ENCODE measurements at regions not wholly inside any gene's neighbourhood (a gene's known extent, or its start where the extent isn't known, plus 50 kb on each side); places are given as distances from the start of the nearest gene placed in this dataset.

- Histone ChIP-seq H2BK15ac (ENCODE audit: low read depth, low read length) (no peak overlapping the region), H3K23me2 (ENCODE audit: insufficient read length, low read depth, low read length, poor library complexity, severe bottlenecking) (no peaks in the 10 kb centered on the region), H3K18ac (ENCODE audit: insufficient read length, low read depth, low read length) (no peak overlapping the region), H4K91ac (ENCODE audit: insufficient read length, low read depth, low read length) (no peak overlapping the region), H3K4ac (ENCODE audit: low read depth, low read length) (no peak overlapping the region), H3K79me2 (ENCODE audit: insufficient read depth, low read length) (no peaks in the 10 kb centered on the region), H3K27me3 (ENCODE audit: insufficient read depth, low read length) (no peaks in the 10 kb centered on the region), H3K56ac (ENCODE audit: insufficient read length, low read depth, low read length) (no peak overlapping the region), H3K4me1 (ENCODE audit: insufficient read depth, low read length) (no peaks in the 10 kb centered on the region), H3K9me3 (ENCODE audit: control insufficient read depth, low read depth, low read length) (no peaks in the 10 kb centered on the region), H4K5ac (ENCODE audit: insufficient read length, low read depth, low read length) (no peak overlapping the region), H2BK20ac (ENCODE audit: low read depth, low read length, poor library complexity, severe bottlenecking) (no peak overlapping the region), H3K23ac (ENCODE audit: insufficient read length, low read depth, low read length) (no peak overlapping the region), H2AK5ac (ENCODE audit: insufficient read length, low read length) (no peak overlapping the region), H2BK5ac (ENCODE audit: insufficient read length, low read length) (no peak overlapping the region), H4K8ac (replicated peaks; ENCODE audit: insufficient read length, low read depth, low read length) (no peak overlapping the region), H3K14ac (ENCODE audit: insufficient read depth, low read length) (no peak overlapping the region), H3T11ph (ENCODE audit: low read length) (no peak overlapping the region), H3K4me2 (ENCODE audit: insufficient read depth, insufficient read length, low read length) (no peak overlapping the region), H3K27ac (ENCODE audit: insufficient read length, low read depth, low read length) (no peak overlapping the region), H3K9ac (ENCODE audit: extremely low read depth, insufficient read length, low read length) (no peak overlapping the region), H2AFZ (ENCODE audit: low read length) (no peak overlapping the region), H2BK120ac (ENCODE audit: low read depth, low read length, poor library complexity, severe bottlenecking) (no peak overlapping the region), H4K20me1 (ENCODE audit: control insufficient read depth, insufficient read depth, insufficient read length) (no peaks in the 10 kb centered on the region), H3K79me1 (ENCODE audit: insufficient read depth, low read depth, low read length, poor library complexity, severe bottlenecking) (no peaks in the 10 kb centered on the region), H2BK12ac (ENCODE audit: insufficient read length, low read depth, low read length) (no peak overlapping the region)
- peaks cover 1 to 13% (median 12%) of the 10 kb centered on the region in 3 experiments; a peak in 5 of 7 replicates for H3K36me3 Mint-ChIP-seq (ENCODE audit: insufficient read depth in 1 of 3, low read depth in 3 of 3)
- no peak for DNase-seq
- H3K27me3 Mint-ChIP-seq (ENCODE audit: low read depth), result no peaks in the 10 kb centered on the region
- WGBS (ENCODE audit: extremely low coverage, insufficient read length, low lambda C conversion rate), result no CpG with 5 or more reads among the region's 2 CpGs
- peaks cover 9 to 16% of the 10 kb centered on the region in 2 experiments; a peak in 4 of 5 replicates for H3K9me3 Mint-ChIP-seq
- TF ChIP-seq CTCF (conservative IDR thresholded peaks at IDR 0.05), result no peak
- no peak overlapping the region for H3K4me3 Mint-ChIP-seq
- no peaks in the 10 kb centered on the region for H3K4me1 Mint-ChIP-seq
- H3K27ac Mint-ChIP-seq, result no peak overlapping the region
Measured at GRCh38 chr5:18497089-18497488, 862.8 kb downstream of the TAF11L14 start.

All from H9 (cell line).